ENCODE measurements at regions not wholly inside any gene's neighbourhood (a gene's known extent, or its start where the extent isn't known, plus 50 kb on each side); places are given as distances from the start of the nearest gene placed in this dataset.
"Not testable (repeated sequence)": the region's sequence is repeated elsewhere in the genome, so short reads cannot be mapped to it uniquely, and the experiment has no call there.

GRCh38 chr7:4391103-4391502, 291.0 kb upstream of the FOXK1 start:
- not testable (repeated sequence) for H3K9me3 ChIP-seq (ENCODE audit: control insufficient read depth in 5 of 5, low read length in 5 of 5); H3K9ac ChIP-seq (ENCODE audit: low read length in 5 of 5); H3K4me3 ChIP-seq (ENCODE audit: low read depth in 1 of 5, low read length in 5 of 5); H3K27ac ChIP-seq (ENCODE audit: low read depth, low read length); H3K27me3 ChIP-seq (ENCODE audit: control insufficient read depth in 5 of 5, insufficient read depth in 4 of 5, low read length in 5 of 5); H3K36me3 ChIP-seq (ENCODE audit: control insufficient read depth in 5 of 5, insufficient read depth in 5 of 5, low read length in 5 of 5); H3K4me1 ChIP-seq (ENCODE audit: control insufficient read depth in 5 of 5, insufficient read depth in 5 of 5, low read length in 5 of 5)

- Histone ChIP-seq H3K27ac (ENCODE audit: low read depth, low read length) (no peak overlapping the region), H3K27me3 (ENCODE audit: control insufficient read depth in 5 of 5, insufficient read depth in 4 of 5, low read length in 5 of 5) (peaks cover 0 to 2% (median 0%) of the 10 kb centered on the region in 5 donors), H3K36me3 (ENCODE audit: control insufficient read depth in 5 of 5, insufficient read depth in 5 of 5, low read length in 5 of 5) (no peaks in the 10 kb centered on the region), H3K4me1 (ENCODE audit: control insufficient read depth in 5 of 5, insufficient read depth in 5 of 5, low read length in 5 of 5) (no peaks in the 10 kb centered on the region), H3K4me3 (ENCODE audit: low read depth in 1 of 5, low read length in 5 of 5) (no peak overlapping the region), H3K9ac (ENCODE audit: low read length in 5 of 5) (no peak overlapping the region), H3K9me3 (ENCODE audit: control insufficient read depth in 5 of 5, low read length in 5 of 5) (peaks cover 0 to 8% (median 5%) of the 10 kb centered on the region in 5 donors)
These were observed 287.4 kb upstream of the FOXK1 start for GRCh38 chr7:4394736-4395135.

- no peak overlapping the region for H3K9ac ChIP-seq (ENCODE audit: low read length in 5 of 5)
- no peaks in the 10 kb centered on the region for H3K4me1 ChIP-seq (ENCODE audit: control insufficient read depth in 5 of 5, insufficient read depth in 5 of 5, low read length in 5 of 5)
- H3K4me3 ChIP-seq (ENCODE audit: low read depth in 1 of 5, low read length in 5 of 5), result no peak overlapping the region
- no peaks in the 10 kb centered on the region for H3K36me3 ChIP-seq (ENCODE audit: control insufficient read depth in 5 of 5, insufficient read depth in 5 of 5, low read length in 5 of 5)
- no peak overlapping the region for H3K27ac ChIP-seq (ENCODE audit: low read depth, low read length)
- H3K27me3 ChIP-seq (ENCODE audit: control insufficient read depth in 5 of 5, insufficient read depth in 4 of 5, low read length in 5 of 5), result no peaks in the 10 kb centered on the region
- peaks cover 0 to 8% (median 8%) of the 10 kb centered on the region in 5 donors for H3K9me3 ChIP-seq (ENCODE audit: control insufficient read depth in 5 of 5, low read length in 5 of 5)
These were observed 283.0 kb upstream of the FOXK1 start for GRCh38 chr7:4399121-4399520.

- Histone ChIP-seq H3K9ac (ENCODE audit: low read length in 5 of 5) (no peak overlapping the region), H3K9me3 (ENCODE audit: control insufficient read depth in 5 of 5, low read length in 5 of 5) (peaks cover 0 to 8% (median 7%) of the 10 kb centered on the region in 5 donors), H3K36me3 (ENCODE audit: control insufficient read depth in 5 of 5, insufficient read depth in 5 of 5, low read length in 5 of 5) (no peaks in the 10 kb centered on the region), H3K27ac (ENCODE audit: low read depth, low read length) (no peak overlapping the region), H3K4me1 (ENCODE audit: control insufficient read depth in 5 of 5, insufficient read depth in 5 of 5, low read length in 5 of 5) (no peaks in the 10 kb centered on the region), H3K27me3 (ENCODE audit: control insufficient read depth in 5 of 5, insufficient read depth in 4 of 5, low read length in 5 of 5) (no peaks in the 10 kb centered on the region), H3K4me3 (ENCODE audit: low read depth in 1 of 5, low read length in 5 of 5) (no peak overlapping the region)
These were observed 282.5 kb upstream of the FOXK1 start for GRCh38 chr7:4399596-4399995.

- H3K9ac ChIP-seq (ENCODE audit: low read length in 5 of 5), result no peak overlapping the region
- H3K27me3 ChIP-seq (ENCODE audit: control insufficient read depth in 5 of 5, insufficient read depth in 4 of 5, low read length in 5 of 5), result no peaks in the 10 kb centered on the region
- H3K27ac ChIP-seq (ENCODE audit: low read depth, low read length), result no peak overlapping the region
- peaks cover 0 to 15% (median 5%) of the 10 kb centered on the region in 5 donors for H3K9me3 ChIP-seq (ENCODE audit: control insufficient read depth in 5 of 5, low read length in 5 of 5)
- no peak overlapping the region for H3K4me3 ChIP-seq (ENCODE audit: low read depth in 1 of 5, low read length in 5 of 5)
- no peaks in the 10 kb centered on the region for H3K4me1 ChIP-seq (ENCODE audit: control insufficient read depth in 5 of 5, insufficient read depth in 5 of 5, low read length in 5 of 5)
- no peaks in the 10 kb centered on the region for H3K36me3 ChIP-seq (ENCODE audit: control insufficient read depth in 5 of 5, insufficient read depth in 5 of 5, low read length in 5 of 5)
These were observed 275.6 kb upstream of the FOXK1 start for GRCh38 chr7:4406288-4407058.

GRCh38 chr7:4409946-4410345, 272.1 kb upstream of the FOXK1 start:
- Histone ChIP-seq H3K36me3 (ENCODE audit: control insufficient read depth in 5 of 5, insufficient read depth in 5 of 5, low read length in 5 of 5) (no peaks in the 10 kb centered on the region), H3K9ac (ENCODE audit: low read length in 5 of 5) (no peak overlapping the region), H3K27me3 (ENCODE audit: control insufficient read depth in 5 of 5, insufficient read depth in 4 of 5, low read length in 5 of 5) (no peaks in the 10 kb centered on the region), H3K27ac (ENCODE audit: low read depth, low read length) (no peak overlapping the region), H3K9me3 (ENCODE audit: control insufficient read depth in 5 of 5, low read length in 5 of 5) (peaks cover 0 to 20% (median 17%) of the 10 kb centered on the region in 5 donors), H3K4me3 (ENCODE audit: low read depth in 1 of 5, low read length in 5 of 5) (no peak overlapping the region), H3K4me1 (ENCODE audit: control insufficient read depth in 5 of 5, insufficient read depth in 5 of 5, low read length in 5 of 5) (no peaks in the 10 kb centered on the region)

- H3K9me3 ChIP-seq (ENCODE audit: control insufficient read depth in 5 of 5, low read length in 5 of 5), result peaks cover 3 to 23% (median 20%) of the 10 kb centered on the region in 5 donors
- H3K27ac ChIP-seq (ENCODE audit: low read depth, low read length), result no peak overlapping the region
- H3K9ac ChIP-seq (ENCODE audit: low read length in 5 of 5), result peak overlapping the region in 1 of 5 donors; percentile 30
- peaks cover 0 to 8% (median 4%) of the 10 kb centered on the region in 5 donors for H3K4me1 ChIP-seq (ENCODE audit: control insufficient read depth in 5 of 5, insufficient read depth in 5 of 5, low read length in 5 of 5)
- no peaks in the 10 kb centered on the region for H3K36me3 ChIP-seq (ENCODE audit: control insufficient read depth in 5 of 5, insufficient read depth in 5 of 5, low read length in 5 of 5)
- no peaks in the 10 kb centered on the region for H3K27me3 ChIP-seq (ENCODE audit: control insufficient read depth in 5 of 5, insufficient read depth in 4 of 5, low read length in 5 of 5)
- H3K4me3 ChIP-seq (ENCODE audit: low read depth in 1 of 5, low read length in 5 of 5), result peak overlapping the region; percentile 43 to 64 (median 54)
These were observed 265.6 kb upstream of the FOXK1 start for GRCh38 chr7:4416396-4417056.

GRCh38 chr7:4428526-4428925, 253.6 kb upstream of the FOXK1 start:
- no peak overlapping the region for H3K4me3 ChIP-seq (ENCODE audit: low read depth in 1 of 5, low read length in 5 of 5)
- H3K36me3 ChIP-seq (ENCODE audit: control insufficient read depth in 5 of 5, insufficient read depth in 5 of 5, low read length in 5 of 5), result no peaks in the 10 kb centered on the region
- no peaks in the 10 kb centered on the region for H3K27me3 ChIP-seq (ENCODE audit: control insufficient read depth in 5 of 5, insufficient read depth in 4 of 5, low read length in 5 of 5)
- H3K4me1 ChIP-seq (ENCODE audit: control insufficient read depth in 5 of 5, insufficient read depth in 5 of 5, low read length in 5 of 5), result no peaks in the 10 kb centered on the region
- H3K27ac ChIP-seq (ENCODE audit: low read depth, low read length), result no peak overlapping the region
- H3K9me3 ChIP-seq (ENCODE audit: control insufficient read depth in 5 of 5, low read length in 5 of 5), result peaks cover 0 to 17% (median 13%) of the 10 kb centered on the region in 5 donors
- H3K9ac ChIP-seq (ENCODE audit: low read length in 5 of 5), result no peak overlapping the region

- no peaks in the 10 kb centered on the region for H3K36me3 ChIP-seq (ENCODE audit: control insufficient read depth in 5 of 5, insufficient read depth in 5 of 5, low read length in 5 of 5)
- H3K4me3 ChIP-seq (ENCODE audit: low read depth in 1 of 5, low read length in 5 of 5), result no peak overlapping the region
- H3K4me1 ChIP-seq (ENCODE audit: control insufficient read depth in 5 of 5, insufficient read depth in 5 of 5, low read length in 5 of 5), result peaks cover 0 to 4% (median 3%) of the 10 kb centered on the region in 5 donors
These were observed 251.9 kb upstream of the FOXK1 start for GRCh38 chr7:4430227-4430626.

GRCh38 chr7:4434306-4434705, 247.8 kb upstream of the FOXK1 start:
- Histone ChIP-seq H3K27me3 (ENCODE audit: control insufficient read depth in 5 of 5, insufficient read depth in 4 of 5, low read length in 5 of 5) (peaks cover 0 to 3% (median 0%) of the 10 kb centered on the region in 5 donors), H3K9me3 (ENCODE audit: control insufficient read depth in 5 of 5, low read length in 5 of 5) (peaks cover 0 to 14% (median 8%) of the 10 kb centered on the region in 5 donors), H3K27ac (ENCODE audit: low read depth, low read length) (no peak overlapping the region), H3K36me3 (ENCODE audit: control insufficient read depth in 5 of 5, insufficient read depth in 5 of 5, low read length in 5 of 5) (no peaks in the 10 kb centered on the region), H3K9ac (ENCODE audit: low read length in 5 of 5) (no peak overlapping the region), H3K4me3 (ENCODE audit: low read depth in 1 of 5, low read length in 5 of 5) (peak overlapping the region in 2 of 5 donors; percentile 39 to 50), H3K4me1 (ENCODE audit: control insufficient read depth in 5 of 5, insufficient read depth in 5 of 5, low read length in 5 of 5) (peaks cover 0 to 10% (median 3%) of the 10 kb centered on the region in 5 donors)

More at GRCh38 chr7:4430227-4430626, 251.9 kb upstream of the FOXK1 start:
- Histone ChIP-seq H3K9ac (ENCODE audit: low read length in 5 of 5) (no peak overlapping the region), H3K27me3 (ENCODE audit: control insufficient read depth in 5 of 5, insufficient read depth in 4 of 5, low read length in 5 of 5) (no peaks in the 10 kb centered on the region), H3K27ac (ENCODE audit: low read depth, low read length) (no peak overlapping the region), H3K9me3 (ENCODE audit: control insufficient read depth in 5 of 5, low read length in 5 of 5) (peaks cover 0 to 15% (median 13%) of the 10 kb centered on the region in 5 donors)

Data from subcutaneous abdominal adipose tissue (tissue), 5 donors.